HUDEP-2 (cell line): ENCODE measurements at regions not wholly inside any gene's neighbourhood (a gene's known extent, or its start where the extent isn't known, plus 50 kb on each side); places are given as distances from the start of the nearest gene placed in this dataset.

Experiments
- DNase-seq, 76 experiments: peaks; one replicate each; lab custom pipeline; 2025; ENCODE audit not compliant: unreplicated experiment in 76 of 76; lab: John Stamatoyannopoulos, UW

DNA sequence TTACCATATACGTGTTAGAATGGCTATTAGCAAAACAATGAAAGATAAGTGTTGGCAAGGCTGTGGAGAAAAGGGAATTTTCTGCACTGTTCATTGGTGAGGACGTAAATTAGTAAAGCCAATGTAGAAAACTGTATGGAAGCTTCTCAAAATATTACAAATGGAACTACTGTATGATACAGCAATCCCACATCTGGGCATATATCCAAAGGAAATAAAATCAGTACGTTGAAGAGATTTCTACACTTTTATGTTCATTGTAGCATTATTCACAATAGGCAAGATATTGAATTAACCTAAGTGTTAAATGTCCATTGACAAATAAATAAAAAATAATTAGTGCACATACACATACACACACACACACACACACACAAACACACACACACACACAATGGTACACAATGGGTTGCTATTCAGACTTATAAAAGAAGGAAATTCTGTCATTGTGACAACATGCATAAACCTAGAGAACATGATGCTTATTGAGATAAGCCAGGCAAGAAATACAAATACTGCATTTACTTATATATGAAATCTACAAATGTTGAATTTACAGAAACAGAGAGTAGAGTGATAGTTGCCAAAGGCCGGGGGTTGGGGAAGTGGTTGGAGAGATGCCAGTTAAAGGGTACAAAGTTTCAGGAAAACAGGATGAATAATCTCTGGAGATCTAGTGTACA lies 565.8 kb upstream of the LRRC4C start:
- no peak for DNase-seq

DNA sequence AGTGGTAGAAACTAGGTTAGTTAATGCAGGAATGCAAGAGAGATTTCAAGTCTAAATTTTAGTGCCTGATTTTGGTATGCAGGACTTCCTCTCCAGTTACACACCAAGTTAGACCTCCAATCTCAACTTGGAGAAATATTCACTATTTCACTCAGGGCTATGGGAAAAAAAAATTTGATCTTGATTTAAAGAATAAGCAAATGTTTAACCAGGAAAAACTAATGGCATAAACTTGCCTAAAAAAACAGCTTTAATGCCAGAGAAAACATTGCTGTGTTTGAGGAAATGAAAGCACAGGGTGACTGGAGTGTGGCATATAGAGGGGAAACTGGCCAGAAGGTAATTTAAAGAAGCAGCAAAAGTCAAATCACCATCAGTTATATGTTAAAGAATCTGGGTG lies 575.4 kb upstream of the LRRC4C start:
- DNase-seq: no peak

DNA sequence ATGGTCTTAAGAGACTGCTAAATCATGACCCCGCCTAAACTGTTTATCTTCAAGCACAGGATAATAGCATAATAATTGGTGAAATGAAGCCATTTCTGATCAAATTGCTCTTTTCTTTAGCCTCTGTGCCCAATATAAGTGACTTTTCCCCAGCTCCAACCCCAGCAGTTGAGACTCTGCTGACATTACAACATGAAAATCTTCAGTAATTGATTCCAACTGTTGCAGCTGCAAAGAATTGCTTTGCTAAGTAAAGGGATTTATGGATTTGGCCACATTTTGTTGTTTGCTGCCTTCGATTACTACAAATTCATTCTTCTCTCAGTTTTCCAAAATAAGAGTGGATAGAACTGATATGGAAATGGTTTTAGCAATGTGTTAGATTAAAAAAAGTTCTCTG lies 576.7 kb upstream of the LRRC4C start:
- DNase-seq: no peak

DNA sequence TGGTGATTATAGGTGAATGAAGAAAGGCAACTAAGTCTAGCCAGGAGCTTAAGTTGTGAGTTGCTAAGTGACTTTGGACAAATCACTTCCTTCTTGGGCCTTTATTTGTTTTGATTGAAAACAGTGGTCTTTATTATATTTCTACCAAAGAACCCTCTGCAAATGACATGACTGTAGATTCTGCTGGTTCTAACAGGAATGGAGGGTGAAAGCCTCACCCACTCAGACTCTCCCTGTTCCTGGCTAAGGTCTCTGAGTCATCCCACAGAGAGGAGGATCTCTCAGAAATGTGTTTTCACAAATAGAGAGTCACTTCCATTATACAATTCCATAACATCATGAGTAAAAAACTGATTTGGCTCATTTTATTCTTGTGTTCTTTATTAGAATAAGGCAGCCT lies 583.9 kb upstream of the LRRC4C start:
- no peak for DNase-seq

DNA sequence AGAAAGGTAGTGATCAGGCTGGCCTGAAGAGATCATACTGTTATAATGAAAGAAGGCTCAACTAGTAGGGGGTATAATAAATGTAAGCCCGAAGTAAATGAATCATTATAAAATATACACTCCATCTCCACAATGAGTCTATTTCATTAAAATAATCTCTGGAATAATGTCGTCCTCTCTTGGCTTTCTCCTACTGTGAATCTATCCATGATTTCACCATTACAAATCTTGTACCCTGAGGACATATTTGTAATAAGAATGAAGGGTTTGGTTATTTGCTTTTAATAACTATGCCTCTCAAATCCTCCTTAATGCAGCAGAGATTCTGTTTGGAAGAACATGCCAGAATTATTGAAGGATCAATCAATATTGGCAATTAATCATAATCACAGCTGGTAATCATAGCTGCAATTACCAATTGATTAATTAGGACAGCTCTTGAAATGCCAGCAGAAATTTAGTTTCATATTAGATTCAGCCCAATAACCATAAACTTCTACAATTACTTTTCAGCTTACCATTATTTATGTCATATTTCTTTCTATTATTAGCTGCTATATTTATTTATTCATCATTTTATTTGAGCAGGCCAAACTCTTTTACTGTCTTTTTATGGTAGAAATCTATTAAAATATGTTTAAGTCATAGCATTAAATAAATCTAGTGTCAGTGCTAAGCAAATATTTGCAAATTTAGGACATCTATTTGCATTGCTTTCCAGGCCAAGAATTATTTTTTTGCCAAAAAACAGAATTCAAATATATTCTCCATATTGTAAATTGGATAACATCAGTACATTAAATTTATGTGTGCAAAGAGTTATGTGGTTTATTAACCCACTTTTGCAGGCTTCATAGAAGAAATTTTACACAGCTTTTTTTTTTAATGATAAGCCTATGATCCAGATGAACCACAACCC lies 588.4 kb upstream of the LRRC4C start:
- no peak for DNase-seq

DNA sequence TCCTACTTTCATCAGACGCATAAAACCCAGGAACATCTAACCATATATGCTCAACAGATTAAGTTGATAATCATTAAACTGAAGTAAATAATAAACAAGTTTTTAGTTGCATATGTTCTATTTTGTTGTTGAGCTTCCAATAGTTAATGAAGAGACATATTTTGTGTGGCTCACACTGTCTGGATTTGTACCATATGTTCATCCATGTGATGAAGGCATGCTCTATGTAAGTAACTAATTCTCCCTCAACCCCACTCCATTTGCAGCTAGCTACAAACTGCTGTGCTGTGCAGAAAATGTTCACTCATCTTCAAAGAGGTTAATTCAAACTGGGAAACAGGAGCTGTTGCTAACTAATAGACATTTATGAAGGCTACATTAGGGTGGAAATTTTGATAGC lies 589.7 kb upstream of the LRRC4C start:
- no peak for DNase-seq

GRCh38 chr11:42049650-42050049 lies 590.2 kb upstream of the LRRC4C start:
- no peak for DNase-seq

- DNase-seq: no peak
Measured at GRCh38 chr11:42054351-42054900, 595.0 kb upstream of the LRRC4C start.

DNA sequence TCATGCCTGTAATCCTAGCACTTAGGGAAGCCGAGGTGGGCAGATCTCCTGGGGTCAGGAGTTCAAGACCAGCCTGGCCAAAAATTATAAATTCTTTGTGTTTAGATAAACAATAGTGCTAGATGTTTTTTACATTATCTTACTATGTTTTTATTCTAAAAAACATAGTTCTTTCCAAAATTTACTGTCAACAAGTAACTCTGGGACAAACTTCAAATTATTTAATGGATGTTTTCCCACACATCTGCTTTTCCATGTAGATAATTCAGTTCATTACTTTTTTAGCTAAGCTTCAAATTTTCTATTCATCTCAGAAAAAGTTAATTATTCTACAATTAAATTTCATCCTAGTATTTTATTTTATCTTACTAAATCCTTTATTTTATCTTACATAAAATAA lies 596.2 kb upstream of the LRRC4C start:
- no peak for DNase-seq

- no peak for DNase-seq
Measured at GRCh38 chr11:42058794-42059193, 599.3 kb upstream of the LRRC4C start.

DNA sequence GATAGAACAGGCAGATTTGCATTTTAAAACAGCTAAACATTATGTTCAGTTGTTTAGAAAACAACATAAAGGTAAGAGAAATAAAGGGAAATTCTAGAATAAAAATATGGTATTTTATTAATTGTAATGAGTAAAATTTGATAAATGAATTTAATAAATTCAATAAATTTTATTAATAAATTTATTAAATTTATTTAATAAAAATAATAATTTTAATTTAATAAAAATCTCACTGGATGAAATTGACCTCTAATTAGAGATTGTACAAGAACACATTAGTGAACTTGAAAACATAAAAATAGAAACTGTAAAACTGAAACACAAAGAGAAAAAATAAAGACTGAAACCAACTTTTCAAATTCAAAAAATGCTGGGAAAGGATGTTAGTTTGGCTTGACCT lies 605.7 kb upstream of the LRRC4C start:
- DNase-seq: no peak

DNA sequence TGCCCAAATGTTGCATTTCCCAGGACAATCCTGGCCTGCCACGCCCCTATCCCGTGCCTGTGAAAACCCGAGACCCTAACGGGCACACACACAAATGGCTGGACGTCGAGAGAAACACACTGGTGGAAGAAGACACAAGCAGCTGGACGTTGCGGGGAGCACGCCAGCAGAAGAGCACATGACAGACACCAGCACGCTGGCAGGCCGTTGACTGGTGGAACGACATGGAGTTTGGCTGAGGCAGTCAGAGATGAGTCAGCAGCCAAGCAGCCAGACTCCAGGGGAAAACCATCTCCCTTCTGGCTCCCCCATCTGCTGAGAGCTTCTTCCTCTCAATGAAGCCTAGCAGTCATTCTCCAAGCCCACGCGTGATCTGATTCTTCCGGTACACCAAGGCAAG lies 606.7 kb upstream of the LRRC4C start:
- no peak for DNase-seq

GRCh38 chr11:42074306-42074705 lies 614.9 kb upstream of the LRRC4C start:
- no peak for DNase-seq

- DNase-seq: no peak
Measured at GRCh38 chr11:42075180-42075579, 615.7 kb upstream of the LRRC4C start.

DNA sequence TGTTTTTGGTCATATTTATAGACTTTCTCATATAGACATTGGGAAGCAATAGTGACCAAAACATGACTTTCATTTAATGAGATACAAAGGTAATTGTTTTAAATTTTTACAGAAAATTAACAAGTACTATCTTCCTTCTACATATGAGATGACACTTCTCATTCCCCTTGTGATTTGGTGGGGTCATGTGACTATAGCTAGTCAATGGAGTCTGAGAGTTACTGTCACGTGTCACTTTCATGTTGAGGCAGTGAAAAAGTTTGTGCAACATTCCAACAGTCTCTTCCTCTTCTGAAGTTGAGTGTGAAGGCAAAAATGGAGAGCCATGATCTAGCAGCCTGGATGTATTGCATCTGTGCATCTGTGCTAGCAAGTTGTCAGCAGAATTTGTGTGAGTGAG lies 618.3 kb upstream of the LRRC4C start:
- no peak for DNase-seq

DNA sequence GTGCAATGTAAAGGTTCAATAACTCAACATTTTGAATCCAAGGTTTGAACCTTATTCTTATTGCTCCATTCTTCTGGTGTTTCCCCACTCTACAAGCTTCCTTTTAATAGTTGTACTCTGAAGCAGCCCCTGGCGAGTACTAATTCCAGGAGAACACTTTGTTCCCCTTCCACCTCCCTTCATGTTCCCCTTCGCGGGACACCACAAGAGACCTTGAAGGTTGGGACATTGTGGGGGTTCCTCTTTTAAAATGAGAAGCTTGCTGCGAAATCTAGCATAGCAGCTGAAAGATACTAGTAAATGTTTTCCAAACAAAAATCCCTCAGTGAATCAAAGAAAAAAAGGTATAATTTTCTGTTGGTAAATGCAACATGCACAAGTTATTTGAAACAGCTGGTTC lies 626.3 kb upstream of the LRRC4C start:
- no peak for DNase-seq

GRCh38 chr11:42093541-42093940 lies 634.1 kb upstream of the LRRC4C start:
- DNase-seq: no peak

DNA sequence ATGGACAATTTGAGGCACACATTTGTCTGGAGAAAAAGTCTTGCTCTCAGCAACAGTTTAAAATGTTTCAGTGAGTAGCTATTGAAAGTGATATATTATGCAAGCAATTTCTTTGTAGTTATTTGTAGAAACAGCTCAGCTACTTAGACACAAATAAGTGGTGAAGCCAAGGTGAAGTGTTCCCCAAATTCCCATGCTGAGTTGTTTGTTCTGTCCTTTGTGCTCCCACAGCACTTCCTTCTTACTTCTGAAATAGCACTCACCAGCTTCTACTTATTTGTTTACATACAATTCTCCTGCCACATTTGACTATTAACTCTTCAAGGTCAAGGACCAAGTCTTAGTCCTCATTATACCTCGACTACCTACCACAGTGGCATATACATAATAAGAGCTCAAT lies 638.6 kb upstream of the LRRC4C start:
- no peak for DNase-seq

- no peak for DNase-seq
Measured at GRCh38 chr11:42112866-42113265, 653.4 kb upstream of the LRRC4C start.

GRCh38 chr11:42114927-42115326 lies 655.5 kb upstream of the LRRC4C start:
- no peak for DNase-seq

DNA sequence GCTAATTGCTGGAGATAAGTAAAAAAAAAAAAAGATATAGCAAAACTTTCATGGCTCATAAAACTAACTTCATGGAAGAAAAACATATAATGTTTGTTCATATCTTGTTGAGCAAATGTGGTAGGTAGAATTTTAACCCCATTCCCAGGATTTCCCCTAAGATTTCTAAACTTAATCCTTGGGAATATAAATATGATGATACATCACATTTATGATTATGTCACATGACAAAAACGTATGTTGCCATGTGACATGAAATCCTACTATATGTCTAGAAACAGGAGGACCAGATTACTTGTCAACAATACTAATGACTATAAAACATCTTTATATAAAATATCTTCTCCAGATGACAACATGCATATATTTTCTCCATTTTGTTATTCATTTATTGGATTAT lies 679.0 kb upstream of the LRRC4C start:
- DNase-seq: no peak

- no peak for DNase-seq
Measured at GRCh38 chr11:42145311-42145710, 685.9 kb upstream of the LRRC4C start.
